ENCODE measurements at regions not wholly inside any gene's neighbourhood (a gene's known extent, or its start where the extent isn't known, plus 50 kb on each side); places are given as distances from the start of the nearest gene placed in this dataset.
"Not testable (repeated sequence)": the region's sequence is repeated elsewhere in the genome, so short reads cannot be mapped to it uniquely, and the experiment has no call there.

GRCh38 chr20:50359607-50360217 lies 150.5 kb upstream of the PTPN1 start:
- DNase-seq (ENCODE audit: low read depth), result peak; percentile 57

- DNase-seq (ENCODE audit: low read depth), result no peak
Measured at GRCh38 chr20:50360218-50360672, 149.9 kb upstream of the PTPN1 start.

- DNase-seq (ENCODE audit: low read depth), result no peak
Measured at GRCh38 chr20:50360921-50361320, 149.3 kb upstream of the PTPN1 start.

GRCh38 chr20:50362177-50362576 lies 148.0 kb upstream of the PTPN1 start:
- not testable (repeated sequence) for DNase-seq (ENCODE audit: low read depth)

GRCh38 chr20:50363027-50363426 lies 147.2 kb upstream of the PTPN1 start:
- no peak for DNase-seq (ENCODE audit: low read depth)

- DNase-seq (ENCODE audit: low read depth), result no peak
Measured at GRCh38 chr20:50363479-50363878, 146.7 kb upstream of the PTPN1 start.

- no peak for DNase-seq (ENCODE audit: low read depth)
Measured at GRCh38 chr20:50364542-50364941, 145.6 kb upstream of the PTPN1 start.

- peak; percentile 92 for DNase-seq (ENCODE audit: low read depth)
Measured at GRCh38 chr20:50366270-50367103, 143.7 kb upstream of the PTPN1 start.

- DNase-seq (ENCODE audit: low read depth), result no peak
Measured at GRCh38 chr20:50367104-50367674, 143.0 kb upstream of the PTPN1 start.

- no peak for DNase-seq (ENCODE audit: low read depth)
Measured at GRCh38 chr20:50367739-50368375, 142.3 kb upstream of the PTPN1 start.

GRCh38 chr20:50368386-50368785 lies 141.8 kb upstream of the PTPN1 start:
- no peak for DNase-seq (ENCODE audit: low read depth)

GRCh38 chr20:50368813-50369224 lies 141.4 kb upstream of the PTPN1 start:
- DNase-seq (ENCODE audit: low read depth), result peak; percentile 69

GRCh38 chr20:50369225-50370035 lies 140.8 kb upstream of the PTPN1 start:
- no peak for DNase-seq (ENCODE audit: low read depth)

GRCh38 chr20:50370036-50370566 lies 140.1 kb upstream of the PTPN1 start:
- no peak for DNase-seq (ENCODE audit: low read depth)

GRCh38 chr20:50371878-50372769 lies 138.1 kb upstream of the PTPN1 start:
- no peak for DNase-seq (ENCODE audit: low read depth)

GRCh38 chr20:50372770-50373088 lies 137.5 kb upstream of the PTPN1 start:
- DNase-seq (ENCODE audit: low read depth), result no peak

GRCh38 chr20:50373674-50374286 lies 136.4 kb upstream of the PTPN1 start:
- DNase-seq (ENCODE audit: low read depth), result no peak

GRCh38 chr20:50374541-50375078 lies 135.6 kb upstream of the PTPN1 start:
- DNase-seq (ENCODE audit: low read depth), result no peak

- DNase-seq (ENCODE audit: low read depth), result no peak
Measured at GRCh38 chr20:50376179-50376887, 133.8 kb upstream of the PTPN1 start.
